HG03095 (cell line): ENCODE measurements at regions not wholly inside any gene's neighbourhood (a gene's known extent, or its start where the extent isn't known, plus 50 kb on each side); places are given as distances from the start of the nearest gene placed in this dataset.

Experiments used
- ATAC-seq: cut with Tn5 transposase; IDR thresholded peaks from one replicate; pipeline ENCODE4 v1.9.1; 2021; ENCODE audit warnings: moderate library complexity; ENCODE audit not compliant: unreplicated experiment

GRCh38 chr9:107545036-107545435 lies 55.5 kb upstream of the KLF4 start:
- ATAC-seq = no peak

GRCh38 chr9:107542411-107543157 lies 53.0 kb upstream of the KLF4 start:
- no peak for ATAC-seq

- ATAC-seq = peak; percentile 66
Measured at GRCh38 chr9:107541523-107541922, 52.0 kb upstream of the KLF4 start.

- ATAC-seq = no peak
Measured at GRCh38 chr9:107540164-107540561, 50.6 kb upstream of the KLF4 start.

- no peak for ATAC-seq
Measured at GRCh38 chr9:107539427-107540163, 50.0 kb upstream of the KLF4 start.
